ENCODE measurements at regions not wholly inside any gene's neighbourhood (a gene's known extent, or its start where the extent isn't known, plus 50 kb on each side); places are given as distances from the start of the nearest gene placed in this dataset.

GRCh38 chr4:41487868-41488440, 50.0 kb upstream of the LIMCH1 start:
- H3K4me3 Mint-ChIP-seq, result no peak overlapping the region
- no peaks in the 10 kb centered on the region for H3K36me3 Mint-ChIP-seq (ENCODE audit: low read depth)
- no peak overlapping the region for H3K27ac Mint-ChIP-seq
- ATAC-seq (no peak), DNase-seq (no peak)
- H3K9me3 Mint-ChIP-seq, result no peaks in the 10 kb centered on the region
- peaks cover 2% of the 10 kb centered on the region for H3K27me3 Mint-ChIP-seq
- H3K4me1 Mint-ChIP-seq, result no peaks in the 10 kb centered on the region

All from activated naive CD8-positive, alpha-beta T cell treated with anti-CD3 and anti-CD28 coated beads, Interleukin-2, amount 50 U/mL, for 24 hours (primary cell).